ENCODE measurements at regions not wholly inside any gene's neighbourhood (a gene's known extent, or its start where the extent isn't known, plus 50 kb on each side); places are given as distances from the start of the nearest gene placed in this dataset.

DNA sequence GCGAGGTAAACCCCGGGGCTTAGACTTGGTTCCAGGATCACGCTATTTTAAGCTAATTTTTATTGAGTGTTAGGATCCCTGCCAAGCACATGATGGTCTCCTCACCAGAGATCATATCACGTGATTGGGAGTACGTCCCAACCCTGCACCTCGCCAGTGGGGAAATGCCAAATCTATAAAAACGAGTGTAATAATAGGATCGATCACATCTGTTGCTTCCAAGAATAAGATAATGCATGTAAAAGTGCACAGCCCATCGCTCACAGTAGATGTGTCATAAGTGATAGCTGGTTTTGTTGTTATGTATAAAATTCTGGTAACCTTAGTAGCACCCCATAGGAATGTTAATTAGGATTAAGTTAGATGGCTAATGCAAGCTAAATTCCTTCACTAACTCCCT lies 581.0 kb upstream of the TMEM132C start:
- peak; percentile 83 for DNase-seq (ENCODE audit: low spot score)

DNA sequence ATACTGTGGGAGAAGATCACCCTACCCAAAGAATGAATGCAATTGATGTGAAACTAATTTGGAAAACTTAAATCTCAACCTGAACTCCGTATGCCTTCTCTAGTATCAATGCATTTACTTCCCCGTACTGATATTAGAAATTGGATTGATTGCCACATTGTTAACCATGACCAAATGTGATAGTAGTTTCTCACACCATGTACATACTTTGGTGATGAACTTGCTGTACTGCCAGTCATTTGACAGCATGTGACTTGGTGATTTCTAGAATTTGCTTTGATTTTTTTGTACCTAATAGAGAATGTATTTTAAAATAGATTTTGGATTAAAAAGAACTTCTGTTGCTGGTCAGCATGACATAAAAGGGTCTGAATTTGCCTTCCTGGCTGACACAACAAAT lies 579.8 kb upstream of the TMEM132C start:
- no peak for DNase-seq (ENCODE audit: low spot score)

DNA sequence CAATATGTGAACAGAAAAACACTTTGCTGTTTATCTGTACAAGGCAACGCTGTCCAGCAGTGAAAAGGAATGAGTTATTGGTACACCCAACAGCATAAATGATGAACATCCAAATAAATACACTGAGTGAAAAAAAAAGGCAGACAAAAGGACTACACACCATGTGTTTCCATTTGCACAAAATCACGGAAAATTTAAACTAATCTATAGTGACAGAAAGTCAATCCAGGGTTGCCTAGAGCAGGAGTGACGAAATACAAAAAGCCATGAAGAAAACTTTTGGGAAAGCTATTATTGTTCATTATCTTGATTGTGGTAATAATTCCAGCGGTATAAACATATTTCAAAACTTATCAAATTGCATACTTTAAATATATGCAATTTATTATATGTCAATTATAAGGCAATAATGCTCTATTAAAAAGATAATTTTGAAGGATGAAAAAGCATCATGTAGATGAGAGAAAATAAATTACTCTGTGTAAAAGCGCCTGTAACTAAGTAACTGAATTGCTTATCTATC lies 578.0 kb upstream of the TMEM132C start:
- no peak for DNase-seq (ENCODE audit: low spot score)

DNA sequence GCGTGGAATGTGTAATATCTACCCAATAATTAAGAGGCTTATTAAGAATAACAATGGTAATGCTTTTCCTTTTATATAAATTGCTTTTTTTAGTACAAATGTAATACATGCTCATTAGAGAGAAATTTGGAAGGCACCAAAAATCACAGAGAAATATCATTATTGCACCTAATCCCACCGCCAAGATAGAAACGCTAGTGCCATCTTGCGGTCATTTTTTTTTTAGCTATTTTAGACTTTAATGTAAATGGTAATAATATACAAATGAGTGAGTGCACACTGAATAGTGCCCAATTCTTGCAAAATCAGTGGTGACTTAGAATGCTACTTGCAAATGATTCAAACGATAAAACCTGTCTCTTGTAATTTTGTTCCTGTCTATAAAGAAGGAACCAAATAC lies 576.8 kb upstream of the TMEM132C start:
- no peak for DNase-seq (ENCODE audit: low spot score)

DNA sequence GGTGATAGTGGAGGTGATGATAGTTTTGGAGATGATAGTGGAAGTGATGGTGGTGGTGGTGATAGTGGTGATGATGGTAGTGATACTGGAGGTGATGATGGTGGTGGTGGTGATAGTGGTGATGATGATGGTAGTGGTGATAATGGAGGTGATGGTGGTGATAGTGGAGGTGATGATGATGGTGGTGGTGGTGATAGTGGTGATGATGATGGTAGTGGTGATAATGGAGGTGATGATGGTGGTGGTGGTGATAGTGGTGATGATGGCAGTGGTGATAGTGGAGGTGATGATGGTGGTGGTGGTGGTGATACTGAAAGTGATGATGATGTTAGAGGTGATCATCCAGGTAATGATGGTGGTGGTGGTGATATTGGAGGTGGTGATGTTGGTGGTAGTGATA lies 570.0 kb upstream of the TMEM132C start:
- DNase-seq (ENCODE audit: low spot score): no peak

DNA sequence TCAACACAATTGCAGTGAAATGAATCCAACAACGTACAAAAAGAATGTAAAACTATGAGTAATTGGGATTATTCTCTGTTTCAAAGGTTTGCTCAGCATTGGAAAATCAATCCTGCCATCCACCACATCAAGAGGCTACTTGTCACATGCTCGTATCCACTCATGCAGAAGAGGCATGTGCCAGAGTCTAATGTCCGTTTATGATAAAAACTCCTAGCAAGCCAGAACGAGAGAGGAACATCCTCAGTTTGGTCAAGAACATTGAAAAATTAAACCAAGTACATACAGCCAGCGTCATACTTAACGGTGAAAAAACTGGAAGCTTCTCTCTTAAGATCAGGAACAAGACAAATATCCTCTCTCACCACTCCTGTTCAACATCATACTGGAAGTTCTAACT lies 563.9 kb upstream of the TMEM132C start:
- DNase-seq (ENCODE audit: low spot score): no peak

DNA sequence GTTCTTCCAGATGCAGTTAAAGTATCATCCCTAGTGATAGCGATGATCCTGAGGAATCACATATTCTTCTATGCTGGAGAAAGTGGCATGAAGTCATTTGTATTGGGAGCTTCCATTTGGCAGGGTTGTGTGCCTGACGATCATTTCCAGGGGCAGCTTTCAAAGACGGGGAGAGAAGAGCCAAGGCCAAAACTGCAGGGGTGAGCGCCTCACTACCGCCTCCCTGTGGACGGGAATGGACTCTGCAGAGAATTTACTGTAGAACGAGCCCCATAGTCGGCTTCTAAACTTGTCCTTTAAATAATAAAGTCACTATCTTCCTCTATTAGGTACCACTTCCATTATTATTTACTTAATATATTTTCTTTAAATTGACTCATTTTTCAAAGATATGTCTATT lies 555.9 kb upstream of the TMEM132C start:
- no peak for DNase-seq (ENCODE audit: low spot score)

DNA sequence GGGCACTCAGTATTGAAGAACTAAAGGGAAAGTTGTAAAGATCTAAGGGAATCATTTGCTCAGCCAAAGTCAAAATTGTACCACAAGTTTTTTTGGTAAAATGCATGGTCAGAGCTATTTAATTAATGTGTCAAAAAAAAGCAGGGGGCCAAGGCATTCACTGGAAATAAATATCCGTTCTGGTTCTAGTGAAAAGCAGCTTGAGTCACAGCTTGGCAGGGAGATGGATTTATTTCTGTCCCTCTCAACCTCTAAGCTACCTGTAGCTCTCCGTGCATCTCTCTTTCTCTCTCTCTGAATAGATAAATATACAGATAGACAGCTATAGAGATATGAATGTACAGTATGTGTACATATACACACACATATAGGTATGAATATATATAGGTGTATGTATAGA lies 554.4 kb upstream of the TMEM132C start:
- peak; percentile 94 for DNase-seq (ENCODE audit: low spot score)

DNA sequence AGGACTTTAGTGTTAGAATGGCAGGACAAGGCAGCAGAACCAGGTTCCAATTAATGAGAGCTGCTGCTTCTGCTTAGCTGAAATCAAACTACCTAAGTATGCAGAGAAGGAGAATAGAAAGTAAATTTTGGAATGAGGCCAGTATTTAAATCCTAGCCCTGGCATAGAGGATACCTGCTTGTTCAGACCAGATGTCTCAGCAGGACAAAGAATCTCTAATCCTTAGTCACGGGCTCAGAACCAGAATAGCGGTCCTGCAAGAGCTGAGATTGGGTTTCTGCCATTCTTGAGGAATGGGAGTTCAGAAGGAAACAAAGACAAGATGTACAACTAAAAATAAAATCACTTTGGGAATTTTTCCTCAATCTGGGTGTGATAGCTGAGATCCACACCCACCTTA lies 550.8 kb upstream of the TMEM132C start:
- DNase-seq (ENCODE audit: low spot score): peak; percentile 89

DNA sequence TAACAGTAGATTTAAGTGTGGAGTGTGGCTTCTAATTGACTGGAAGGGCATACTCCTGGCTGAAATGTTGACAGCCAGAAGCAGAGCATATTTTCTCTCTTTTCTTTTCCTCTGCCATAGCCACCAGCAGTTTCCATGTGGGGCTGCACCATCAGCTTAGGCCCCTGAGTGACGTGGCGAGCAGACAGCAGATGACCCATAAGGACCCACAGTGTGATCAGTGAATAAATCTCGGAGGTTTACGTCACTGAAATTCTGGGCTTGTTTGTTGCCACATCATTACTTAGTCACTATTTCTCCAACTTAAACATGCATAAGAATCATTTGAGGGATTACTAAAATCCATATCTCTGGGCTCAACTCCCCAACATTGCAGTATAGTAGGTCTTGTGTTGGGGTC lies 549.7 kb upstream of the TMEM132C start:
- DNase-seq (ENCODE audit: low spot score): no peak

DNA sequence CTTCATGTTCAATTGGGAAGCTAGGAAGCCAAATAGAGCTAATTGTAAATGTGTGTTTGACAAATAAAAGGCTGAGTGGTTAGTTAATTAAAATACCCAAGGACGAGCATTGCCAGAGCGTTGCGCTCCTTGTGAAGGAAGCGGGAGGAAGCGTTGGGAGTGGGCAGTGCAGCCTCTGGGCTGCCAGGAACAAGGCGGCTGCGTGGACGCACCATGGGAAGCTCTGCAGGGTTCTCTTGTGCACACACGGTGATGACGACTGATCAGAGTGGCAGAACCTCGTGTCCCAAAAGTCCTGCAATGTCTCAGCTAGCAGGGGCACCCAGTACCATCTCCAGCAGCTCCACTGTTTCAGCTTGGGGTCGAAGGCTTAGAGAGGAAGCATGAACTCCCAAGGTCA lies 546.6 kb upstream of the TMEM132C start:
- DNase-seq (ENCODE audit: low spot score): no peak

DNA sequence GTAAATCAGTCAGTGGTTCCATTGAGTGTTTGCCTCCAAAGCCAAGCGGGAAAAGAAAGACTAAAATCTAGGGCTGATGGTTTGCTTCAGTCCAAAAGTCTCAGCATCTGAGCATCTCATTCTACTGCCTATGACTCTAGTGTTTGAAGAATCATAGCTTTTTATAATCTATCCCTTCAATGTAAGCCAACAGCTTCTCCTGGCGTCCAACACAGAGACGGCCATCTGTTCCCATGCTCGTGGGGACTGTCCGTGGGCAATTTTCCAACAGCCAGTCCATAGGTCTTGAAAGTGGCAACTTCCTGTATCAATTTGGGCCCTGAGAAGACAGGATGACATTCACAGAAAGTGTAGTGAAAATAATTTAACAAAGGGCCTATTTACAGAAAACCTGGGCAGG lies 544.4 kb upstream of the TMEM132C start:
- DNase-seq (ENCODE audit: low spot score): peak; percentile 87

DNA sequence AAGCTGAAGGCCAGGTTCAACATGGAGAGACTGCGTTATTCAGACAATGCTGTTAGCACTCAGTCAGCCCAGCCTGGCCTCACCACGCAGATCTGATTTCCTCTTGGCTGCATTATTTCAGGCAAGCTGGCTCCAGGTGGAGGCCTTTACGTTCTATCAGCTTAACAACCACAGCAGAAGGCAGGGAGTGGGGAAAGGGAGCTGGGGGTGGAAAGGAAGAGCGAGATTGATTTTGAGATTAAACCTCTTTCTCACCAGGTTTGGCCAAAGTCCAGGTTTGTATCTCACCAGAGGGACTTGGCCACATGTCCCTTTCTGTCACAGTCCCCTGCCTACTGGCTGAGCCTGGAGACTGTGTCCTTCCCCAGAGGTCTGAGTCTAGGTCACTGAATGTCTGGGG lies 543.7 kb upstream of the TMEM132C start:
- DNase-seq (ENCODE audit: low spot score): peak; percentile 94

DNA sequence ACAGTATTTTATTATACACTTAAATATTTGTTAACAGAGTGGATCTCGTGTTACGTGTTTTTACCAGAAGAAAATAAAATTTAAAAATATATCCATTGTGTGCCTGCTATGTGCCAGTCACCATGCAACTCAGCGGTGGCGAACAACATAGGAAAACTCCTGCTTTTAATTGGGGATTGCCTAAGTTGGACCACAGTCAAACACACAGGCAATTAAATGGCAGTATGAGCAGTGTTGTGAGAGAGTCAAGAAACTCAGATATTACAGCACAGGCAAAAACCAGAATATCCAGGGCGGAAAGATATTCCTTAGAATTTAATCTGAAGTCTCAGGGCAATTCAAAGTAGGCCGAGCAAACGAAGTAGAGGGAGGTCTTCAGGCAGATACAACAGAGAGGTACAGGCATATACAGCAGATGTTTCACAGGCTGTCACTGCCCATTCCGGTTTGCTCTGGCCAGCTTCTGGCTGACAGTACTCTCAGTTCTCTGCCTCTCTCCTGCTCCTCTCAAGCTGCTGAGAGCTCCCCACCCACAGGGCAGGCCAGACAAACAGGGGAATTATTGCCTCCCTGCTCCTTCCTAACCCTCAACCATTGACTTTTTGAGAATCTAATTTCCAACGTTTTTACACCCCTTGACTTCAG lies 540.2 kb upstream of the TMEM132C start:
- peak; percentile 68 for DNase-seq (ENCODE audit: low spot score)

DNA sequence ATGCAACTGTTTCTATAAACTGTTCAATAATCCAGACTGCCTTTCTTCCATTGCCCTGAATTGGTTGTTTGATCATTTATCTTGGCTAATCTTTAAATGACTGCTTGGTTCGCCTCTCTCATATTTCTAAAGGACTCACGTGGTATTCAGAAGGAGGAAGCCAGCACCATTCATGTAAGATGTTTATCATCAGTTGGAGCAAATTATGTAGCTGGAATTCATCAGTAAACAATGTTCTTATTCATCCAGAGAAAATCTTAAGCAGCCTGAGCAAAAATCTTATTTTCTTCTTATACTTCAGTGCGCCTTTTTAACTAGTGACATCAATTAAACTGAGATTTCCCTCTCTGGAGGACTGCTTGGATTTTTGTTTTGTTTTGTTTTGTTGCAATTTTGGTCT lies 538.7 kb upstream of the TMEM132C start:
- no peak for DNase-seq (ENCODE audit: low spot score)

DNA sequence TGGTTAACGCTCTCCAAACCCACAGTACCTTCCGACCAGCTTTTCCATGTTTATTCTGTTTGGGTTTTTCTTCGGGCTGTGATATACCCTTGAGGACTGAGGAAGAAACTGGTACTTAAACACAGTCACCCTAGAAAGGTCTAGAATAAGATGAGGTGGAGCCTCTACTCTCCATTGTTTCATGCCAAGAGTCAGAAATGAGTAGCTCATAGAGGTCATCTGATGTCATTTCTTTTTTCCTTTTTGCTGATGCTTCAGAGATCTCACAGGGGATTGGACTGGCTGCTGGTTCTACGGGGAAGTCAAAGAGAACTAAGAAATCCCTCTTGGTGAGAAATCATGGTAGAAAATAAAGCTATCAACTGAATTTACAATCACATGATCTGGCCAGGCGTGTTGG lies 538.2 kb upstream of the TMEM132C start:
- DNase-seq (ENCODE audit: low spot score): no peak

DNA sequence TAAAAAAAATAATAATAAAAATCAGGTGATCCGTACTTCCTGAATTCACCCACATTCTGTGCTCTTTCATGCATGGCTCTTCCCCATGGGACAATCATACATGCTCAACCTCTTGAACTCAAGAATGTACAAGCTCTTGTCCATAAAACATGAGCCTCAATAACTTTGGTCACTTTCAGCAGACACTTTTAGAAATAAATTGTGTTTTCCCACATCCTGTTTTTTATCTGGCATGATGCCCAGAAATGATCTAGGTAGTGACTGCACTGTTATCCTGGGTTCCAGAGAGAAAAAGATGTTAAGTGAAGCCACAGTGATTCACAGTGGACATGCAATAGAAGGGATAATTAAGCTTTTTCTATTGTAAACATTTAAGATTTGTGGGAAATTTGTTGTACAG lies 537.6 kb upstream of the TMEM132C start:
- DNase-seq (ENCODE audit: low spot score): no peak

DNA sequence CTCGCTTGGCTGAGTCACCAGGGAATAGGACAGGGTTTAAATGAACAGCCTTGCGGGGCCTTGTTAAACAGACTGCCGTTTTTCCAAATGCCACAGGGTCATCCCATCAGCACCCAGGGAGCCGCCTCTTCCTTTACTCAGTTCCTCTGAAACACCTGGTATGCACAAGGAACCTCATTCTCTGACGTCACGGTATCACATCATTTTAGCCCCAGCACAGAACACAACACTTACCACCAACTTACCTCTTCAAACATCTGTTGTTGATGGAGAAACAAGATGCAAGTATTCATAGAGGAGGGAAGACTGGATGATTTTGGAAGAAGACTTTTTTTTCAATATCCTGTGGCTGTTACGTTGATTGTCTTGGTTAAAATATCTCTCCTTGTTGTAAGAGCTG lies 535.3 kb upstream of the TMEM132C start:
- DNase-seq (ENCODE audit: low spot score): no peak

DNA sequence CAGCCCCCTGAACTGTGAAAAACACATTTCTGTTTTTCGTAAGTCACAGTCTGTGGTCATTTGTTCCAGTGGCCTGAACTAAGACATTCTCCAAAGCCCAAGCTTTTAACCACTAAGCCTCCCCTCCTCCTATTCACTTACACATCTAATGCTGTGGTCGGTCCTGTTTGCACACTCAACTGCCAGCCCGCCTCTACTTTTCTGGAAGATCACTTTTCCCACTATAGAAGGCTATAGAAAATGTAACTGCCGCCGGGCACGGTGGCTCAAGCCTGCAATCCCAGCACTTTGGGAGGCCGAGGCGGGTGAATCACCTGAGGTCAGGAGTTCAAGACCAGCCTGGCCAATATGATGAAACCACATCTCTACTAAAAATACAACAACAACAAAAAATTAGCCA lies 524.7 kb upstream of the TMEM132C start:
- DNase-seq (ENCODE audit: low spot score): no peak

DNA sequence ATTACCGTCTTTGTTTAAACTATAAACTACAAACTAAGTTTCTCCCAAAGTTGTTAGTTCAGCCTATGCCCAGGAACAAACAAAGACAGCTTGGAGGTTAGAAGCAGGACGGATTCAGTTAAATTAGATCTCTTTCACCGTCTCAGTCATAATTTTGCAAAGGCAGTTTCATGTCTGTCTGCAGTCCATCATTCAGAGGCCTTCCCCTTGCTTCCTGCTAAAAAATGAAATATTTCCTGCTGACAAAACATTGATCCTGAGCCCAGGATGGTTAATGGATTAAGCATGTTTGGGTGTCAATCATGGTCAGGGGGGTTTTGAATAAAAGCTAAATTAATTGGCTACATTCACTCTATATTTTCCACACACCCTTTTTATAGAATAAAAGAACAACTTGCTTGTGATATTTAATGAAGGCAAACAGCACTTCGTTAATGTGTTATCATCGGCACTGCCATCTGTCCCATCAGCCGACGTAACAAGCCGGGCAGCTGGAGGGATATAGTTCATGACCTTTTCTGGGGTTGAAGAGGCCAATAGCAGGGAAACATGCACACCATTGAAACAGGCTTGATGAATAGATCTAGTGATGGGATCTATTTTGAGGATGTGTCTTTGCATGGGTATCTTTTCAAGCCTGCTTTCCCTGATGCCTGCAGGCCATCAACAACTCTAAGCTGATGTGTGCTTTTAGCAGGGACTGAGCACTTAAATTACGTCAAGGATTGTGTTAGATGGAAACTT lies 521.3 kb upstream of the TMEM132C start:
- DNase-seq (ENCODE audit: low spot score): no peak

DNA sequence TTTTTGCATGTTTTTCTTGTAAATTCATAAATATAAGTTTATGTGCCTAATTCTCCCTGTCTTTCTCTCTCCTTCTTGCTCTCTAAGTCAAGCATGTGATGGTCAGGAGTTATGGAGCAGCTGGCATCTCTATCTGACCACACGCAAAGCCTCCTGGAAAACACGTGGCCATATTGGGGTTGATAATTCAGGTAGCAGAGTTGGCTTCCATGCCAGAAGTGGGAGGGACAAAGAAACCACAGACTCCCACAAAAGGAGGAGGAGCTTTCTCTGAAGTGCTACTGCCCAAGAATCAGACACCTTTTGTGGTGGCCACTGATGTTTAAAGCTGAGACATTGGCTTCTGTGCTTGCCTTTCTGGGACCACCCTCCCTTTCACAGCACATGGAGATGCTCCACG lies 517.6 kb upstream of the TMEM132C start:
- DNase-seq (ENCODE audit: low spot score): no peak

DNA sequence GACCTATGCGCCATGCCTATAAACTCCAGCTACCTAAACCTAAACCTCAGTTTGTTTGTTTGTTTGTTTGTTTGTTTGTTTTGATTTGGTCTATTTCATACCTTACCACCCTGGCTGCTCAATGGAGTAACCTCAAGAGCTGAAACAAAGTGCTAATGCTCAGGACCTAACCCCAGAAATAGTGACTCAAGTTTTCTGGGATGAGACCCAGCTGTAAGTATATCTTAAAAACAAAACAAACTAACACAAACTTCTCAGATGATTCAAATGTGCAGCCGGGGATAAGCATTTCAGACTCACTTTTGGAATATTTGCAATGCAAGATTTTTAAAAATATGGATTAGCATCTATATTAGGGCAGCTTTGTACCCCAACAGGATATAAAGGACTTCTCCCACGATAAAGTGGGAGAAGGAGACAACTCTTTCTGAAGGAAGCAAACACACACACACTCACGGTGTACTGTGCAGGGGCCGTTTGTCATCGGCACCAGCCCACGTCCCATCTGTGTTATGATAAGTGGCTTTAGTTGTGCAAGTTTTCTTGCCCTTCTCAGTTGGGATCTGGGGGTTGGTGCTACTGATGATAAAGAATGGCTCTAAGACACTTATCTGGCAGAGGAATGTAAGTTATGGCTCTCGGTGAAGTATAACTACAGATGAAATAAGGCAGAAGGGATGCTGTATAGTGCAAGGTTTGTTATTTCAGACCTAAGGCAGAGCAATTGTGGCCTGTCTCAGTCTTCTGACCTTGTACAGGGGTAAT lies 516.7 kb upstream of the TMEM132C start:
- DNase-seq (ENCODE audit: low spot score): no peak

DNA sequence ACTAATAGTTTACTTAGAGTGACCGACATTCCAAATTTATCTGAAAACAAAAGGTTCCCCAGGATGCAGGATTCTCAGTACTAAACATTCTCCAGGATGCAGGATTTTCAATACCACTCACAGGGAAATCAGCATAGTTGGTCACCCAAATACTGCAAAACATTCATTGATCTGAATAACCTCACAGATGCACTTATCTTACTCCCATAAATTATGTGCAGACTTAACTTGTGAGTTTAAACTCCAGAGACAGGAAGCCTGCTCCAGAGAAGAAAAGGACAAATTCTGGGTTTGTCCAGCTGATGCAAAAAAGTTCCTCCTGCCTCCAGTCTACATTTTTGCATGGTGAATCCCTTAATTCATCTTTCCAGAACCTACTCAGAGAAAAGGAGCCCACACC lies 514.2 kb upstream of the TMEM132C start:
- DNase-seq (ENCODE audit: low spot score): no peak

Measured in cerebellar cortex (tissue), 1 donor.